RKO (cell line): ENCODE measurements at regions not wholly inside any gene's neighbourhood (a gene's known extent, or its start where the extent isn't known, plus 50 kb on each side); places are given as distances from the start of the nearest gene placed in this dataset.
A peak's percentile ranks its signal among the peaks of the same experiment; 100 is the strongest.
"Not testable (repeated sequence)": the region's sequence is repeated elsewhere in the genome, so short reads cannot be mapped to it uniquely, and the experiment has no call there.

Experiments used
- DNase-seq: peaks from one replicate; pipeline ENCODE4 v3.0.0-alpha.2; 2016; ENCODE audit warnings: low spot score

GRCh38 chr3:28950614-28951013 is 330.3 kb upstream of the RBMS3 start:
- no peak for DNase-seq

GRCh38 chr3:28951772-28952556 is 328.9 kb upstream of the RBMS3 start:
- no peak for DNase-seq

- DNase-seq = no peak
Measured at GRCh38 chr3:28958656-28959055, 322.2 kb upstream of the RBMS3 start.

- no peak for DNase-seq
Measured at GRCh38 chr3:28971156-28971555, 309.7 kb upstream of the RBMS3 start.

GRCh38 chr3:28972921-28973320 is 307.9 kb upstream of the RBMS3 start:
- peak; percentile 18 for DNase-seq

- no peak for DNase-seq
Measured at GRCh38 chr3:28973609-28974008, 307.3 kb upstream of the RBMS3 start.

GRCh38 chr3:28978092-28978491 is 302.8 kb upstream of the RBMS3 start:
- DNase-seq = no peak

- no peak for DNase-seq
Measured at GRCh38 chr3:28980131-28980530, 300.7 kb upstream of the RBMS3 start.

GRCh38 chr3:28980631-28981030 is 300.2 kb upstream of the RBMS3 start:
- no peak for DNase-seq

GRCh38 chr3:28982906-28983305 is 298.0 kb upstream of the RBMS3 start:
- no peak for DNase-seq

- no peak for DNase-seq
Measured at GRCh38 chr3:28986922-28987321, 293.9 kb upstream of the RBMS3 start.

GRCh38 chr3:28989646-28990089 is 291.2 kb upstream of the RBMS3 start:
- no peak for DNase-seq

- DNase-seq = no peak
Measured at GRCh38 chr3:28994161-28994905, 286.5 kb upstream of the RBMS3 start.

- no peak for DNase-seq
Measured at GRCh38 chr3:29004885-29005599, 275.8 kb upstream of the RBMS3 start.

GRCh38 chr3:29005862-29006261 is 275.0 kb upstream of the RBMS3 start:
- DNase-seq = no peak

- DNase-seq = no peak
Measured at GRCh38 chr3:29011441-29011840, 269.4 kb upstream of the RBMS3 start.

- no peak for DNase-seq
Measured at GRCh38 chr3:29011966-29012365, 268.9 kb upstream of the RBMS3 start.

GRCh38 chr3:29022976-29023375 is 257.9 kb upstream of the RBMS3 start:
- no peak for DNase-seq

- DNase-seq = no peak
Measured at GRCh38 chr3:29026286-29026685, 254.6 kb upstream of the RBMS3 start.

- DNase-seq = no peak
Measured at GRCh38 chr3:29026959-29027358, 253.9 kb upstream of the RBMS3 start.

- not testable (repeated sequence) for DNase-seq
Measured at GRCh38 chr3:29031175-29031574, 249.7 kb upstream of the RBMS3 start.

GRCh38 chr3:29033511-29033910 is 247.4 kb upstream of the RBMS3 start:
- DNase-seq = no peak

GRCh38 chr3:29050155-29050554 is 230.7 kb upstream of the RBMS3 start:
- no peak for DNase-seq
